HG02885 (cell line): ENCODE measurements at regions not wholly inside any gene's neighbourhood (a gene's known extent, or its start where the extent isn't known, plus 50 kb on each side); places are given as distances from the start of the nearest gene placed in this dataset.

Experiments
- ATAC-seq: cut with Tn5 transposase; IDR thresholded peaks from one replicate; pipeline ENCODE4 v1.9.1; 2021; ENCODE audit warnings: mild to moderate bottlenecking; ENCODE audit not compliant: unreplicated experiment, poor library complexity

DNA sequence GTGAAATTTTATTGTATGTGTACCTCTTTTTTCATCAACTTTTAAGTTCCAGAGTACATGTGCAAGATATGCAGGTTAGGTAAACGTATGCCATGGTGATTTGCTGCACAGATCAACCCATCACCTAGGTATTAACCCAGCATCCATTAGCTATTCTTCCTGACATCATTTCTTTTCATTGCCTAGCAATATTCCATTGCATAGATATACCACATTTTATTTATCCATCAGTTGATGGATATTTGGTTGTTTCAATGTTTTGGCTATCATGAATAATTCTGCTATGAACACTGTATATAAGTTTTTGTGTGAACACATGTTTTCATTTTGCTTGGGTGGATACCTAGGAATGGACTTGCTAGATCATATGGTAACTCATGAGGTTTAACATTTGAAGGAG lies 439.9 kb upstream of the SOX5 start:
- no peak for ATAC-seq

DNA sequence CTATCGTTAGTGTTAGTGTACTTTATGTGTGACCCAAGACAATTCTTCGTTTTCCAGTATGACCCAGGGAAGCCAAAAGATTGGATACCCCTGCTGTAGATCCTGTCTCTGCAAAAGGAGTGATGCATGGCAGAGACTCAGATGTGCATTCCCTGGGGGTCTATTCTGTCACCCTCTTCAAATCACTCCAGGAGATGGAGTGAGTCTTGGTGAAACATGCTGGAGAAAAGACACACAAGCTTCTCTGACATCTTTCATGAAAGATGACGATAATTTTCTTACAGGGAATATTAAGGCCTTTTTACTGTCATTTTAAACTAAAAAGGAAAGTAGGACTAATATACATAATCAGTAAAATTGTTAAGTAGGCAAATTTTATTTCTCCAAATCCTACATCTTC lies 437.9 kb upstream of the SOX5 start:
- no peak for ATAC-seq

DNA sequence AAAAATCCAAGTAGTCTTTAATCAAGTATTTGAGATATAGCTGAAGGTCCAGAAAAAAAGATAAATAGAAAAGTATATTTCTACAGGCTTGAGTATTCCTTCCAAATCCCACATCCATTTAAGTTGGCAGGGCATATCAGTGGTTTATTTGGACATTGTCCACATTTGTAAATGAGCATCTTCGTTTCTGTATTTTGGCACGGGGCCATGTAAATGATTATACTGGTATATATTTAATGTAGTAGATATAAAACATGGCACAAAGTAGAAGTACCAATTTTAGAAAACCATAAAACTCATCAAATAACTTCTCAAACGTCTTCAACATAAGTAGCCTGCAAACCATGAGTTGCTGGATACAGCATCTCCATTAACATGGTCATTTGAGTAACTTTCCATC lies 437.4 kb upstream of the SOX5 start:
- no peak for ATAC-seq

DNA sequence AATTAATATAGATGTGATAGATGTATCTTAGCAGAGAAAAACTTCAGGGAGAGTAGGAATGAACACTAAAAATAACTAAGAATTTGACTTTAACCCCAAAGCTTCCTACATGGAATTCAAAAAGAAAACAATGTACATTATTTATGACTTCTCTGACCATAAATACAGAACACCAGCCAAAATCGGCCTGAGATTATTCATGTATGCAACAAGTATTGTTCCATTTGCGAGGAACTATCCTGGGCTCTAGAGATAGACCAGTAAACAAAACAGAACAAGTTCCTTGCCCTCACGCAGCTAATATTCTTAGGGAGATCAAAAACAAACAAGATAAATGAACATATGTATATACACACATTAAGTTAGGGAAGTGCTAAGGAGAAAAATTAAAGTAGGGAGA lies 432.3 kb upstream of the SOX5 start:
- ATAC-seq, result no peak

DNA sequence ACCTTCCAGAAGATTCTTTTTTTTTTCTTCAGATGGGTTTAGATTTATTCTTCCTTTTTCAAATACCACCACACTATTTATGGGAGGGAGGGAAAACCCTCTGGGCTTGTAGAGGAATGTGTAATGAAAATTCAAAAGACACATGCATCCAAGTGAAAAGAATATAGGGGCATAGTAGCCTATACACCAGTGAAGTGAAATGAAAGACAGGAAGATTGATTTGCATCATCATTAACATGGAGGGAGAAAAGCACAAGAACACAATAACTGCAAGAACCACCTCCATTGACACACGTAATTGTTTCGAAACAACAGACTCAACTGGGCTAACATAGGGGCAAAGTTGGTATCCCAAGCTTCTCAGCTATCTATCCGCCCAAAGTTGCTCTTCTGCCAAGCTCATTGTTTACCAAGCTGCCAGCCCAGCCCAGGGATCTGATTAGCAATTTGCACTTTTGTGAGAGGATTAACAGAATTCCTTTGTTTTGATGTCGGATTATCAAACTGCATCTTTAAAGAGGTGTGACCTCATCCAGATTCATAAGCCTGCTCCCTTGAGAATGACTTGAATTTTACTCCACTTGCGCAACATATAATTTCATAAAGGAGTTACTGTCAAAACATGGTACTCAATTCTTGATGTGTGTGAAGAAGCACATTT lies 430.5 kb upstream of the SOX5 start:
- ATAC-seq, result no peak

DNA sequence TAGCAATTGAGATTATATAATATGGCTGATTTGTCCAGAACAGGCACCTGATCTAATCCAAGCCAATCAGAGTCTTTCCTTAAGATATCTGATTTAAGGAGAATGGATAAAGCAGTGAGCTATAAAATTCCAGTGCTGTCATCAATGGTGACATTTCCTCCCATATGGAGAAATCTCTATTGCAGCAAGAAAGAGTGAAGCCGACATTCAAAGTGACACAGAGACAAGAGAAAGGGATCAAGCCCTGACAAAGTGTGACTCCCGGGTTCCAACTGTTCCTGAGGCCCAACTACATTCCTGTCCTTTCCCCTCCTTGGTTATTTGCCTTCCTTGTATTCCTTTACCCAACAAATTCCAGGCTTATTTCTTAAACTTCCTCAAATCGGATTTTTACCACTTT lies 430.0 kb upstream of the SOX5 start:
- ATAC-seq, result no peak

DNA sequence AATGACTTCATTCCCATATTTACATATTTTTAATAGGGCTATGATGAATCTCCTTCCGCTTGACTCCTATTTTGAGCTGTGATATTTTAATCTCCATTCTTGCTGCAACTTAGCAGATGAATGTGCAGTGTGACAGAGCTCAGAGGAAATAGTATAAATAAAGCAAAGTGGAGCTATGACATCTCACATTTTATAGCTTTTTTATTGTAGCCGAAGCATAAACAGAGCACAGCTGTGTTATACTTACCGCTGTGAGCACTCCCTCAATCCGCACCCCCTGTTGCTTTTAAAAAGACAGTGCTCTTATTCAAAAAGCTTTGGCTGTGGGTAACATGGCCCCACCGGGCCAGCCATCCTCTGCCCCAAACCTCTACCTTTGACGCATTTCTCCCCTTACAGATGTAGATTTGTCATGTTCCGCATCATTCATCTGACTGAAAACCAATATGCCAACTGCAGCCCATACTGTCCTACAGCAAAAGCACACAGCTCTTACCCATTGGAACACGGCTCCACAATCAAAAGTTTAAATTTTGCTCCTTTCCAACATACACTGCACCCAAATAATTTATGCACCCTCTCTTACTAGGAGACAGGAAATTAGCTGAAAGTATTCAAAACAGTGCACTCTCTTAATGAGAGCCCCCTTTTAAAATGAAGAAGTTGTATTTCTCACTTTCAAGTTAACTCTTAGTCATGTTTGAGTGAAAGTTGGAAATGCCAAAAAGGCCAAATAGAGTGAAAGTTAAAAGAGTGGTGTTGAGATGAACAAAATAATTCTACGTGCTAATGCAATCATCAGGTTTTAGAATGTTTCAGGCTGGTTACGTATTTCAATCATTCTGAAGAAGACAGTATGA lies 429.3 kb upstream of the SOX5 start:
- peak; percentile 86 for ATAC-seq

DNA sequence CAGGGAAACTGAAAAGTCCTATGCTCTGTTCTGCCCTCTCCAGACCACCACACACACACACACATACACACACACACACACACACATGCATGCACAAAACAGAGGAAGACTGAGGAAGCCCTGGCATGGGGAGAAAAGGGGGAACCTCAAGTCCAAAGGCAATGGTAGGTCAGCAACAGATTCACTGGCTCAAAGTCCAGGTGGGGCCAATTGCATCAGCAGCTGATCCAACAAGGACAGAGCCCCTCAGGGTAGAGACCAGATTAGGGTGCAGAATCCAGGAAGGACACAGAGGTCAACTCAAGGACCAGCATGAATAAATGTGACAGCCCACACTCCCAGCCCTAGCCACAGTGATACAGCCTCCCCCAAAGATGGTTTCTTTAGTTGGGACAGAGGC lies 425.0 kb upstream of the SOX5 start:
- no peak for ATAC-seq

DNA sequence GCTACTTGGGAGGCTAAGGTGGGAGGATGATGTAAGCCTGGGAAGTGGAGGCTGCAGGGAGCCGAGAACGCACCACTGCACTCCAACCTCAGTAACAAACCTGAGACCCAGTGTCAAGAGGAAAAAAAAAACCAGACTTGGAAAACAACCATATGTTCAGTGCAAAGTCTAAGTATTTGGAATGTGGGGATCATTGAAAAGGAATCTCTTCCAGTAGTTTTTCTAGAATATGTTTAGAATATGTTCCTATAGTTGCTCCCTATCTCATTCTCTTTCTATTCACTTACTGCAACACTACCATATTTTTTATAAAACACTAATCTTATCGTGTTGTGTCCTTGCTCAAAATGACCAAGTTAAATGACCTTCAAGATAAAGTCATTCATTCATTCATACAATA lies 423.5 kb upstream of the SOX5 start:
- no peak for ATAC-seq

DNA sequence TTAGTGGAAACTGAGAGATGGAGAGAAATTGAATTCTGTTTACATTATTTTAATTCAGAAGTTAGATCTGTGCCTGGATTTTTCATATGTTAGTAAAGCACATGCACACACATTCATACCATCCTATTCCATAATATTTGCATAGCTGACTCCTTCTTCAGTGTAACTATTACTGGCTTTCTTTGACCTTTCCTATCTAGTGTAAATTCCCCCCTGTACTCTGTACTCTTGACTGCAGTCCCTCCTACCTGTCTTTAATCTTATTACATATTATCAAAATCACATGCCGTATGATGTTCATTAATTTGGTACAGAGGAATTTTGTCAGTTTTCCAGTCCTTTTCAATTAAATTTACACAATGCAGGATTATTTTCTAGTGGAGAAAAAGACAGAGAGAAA lies 417.0 kb upstream of the SOX5 start:
- no peak for ATAC-seq

DNA sequence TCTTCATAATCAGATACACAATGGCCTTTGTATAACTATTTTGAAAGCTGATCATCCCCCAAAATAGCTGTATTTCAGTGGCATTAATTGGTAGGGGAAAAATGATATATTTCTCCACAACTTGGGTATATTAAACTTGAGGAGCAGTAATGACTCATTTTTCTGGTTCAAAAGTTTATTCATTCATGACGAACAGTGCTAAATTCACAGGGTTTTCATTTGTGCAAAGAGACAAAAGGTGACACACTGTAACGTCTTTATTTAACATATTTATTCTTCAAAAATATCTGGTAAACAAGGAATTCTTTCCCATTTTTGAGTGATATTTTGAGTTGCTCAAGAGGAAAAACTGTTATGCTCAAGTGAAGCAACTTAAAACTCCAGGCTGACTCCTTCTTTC lies 415.5 kb upstream of the SOX5 start:
- ATAC-seq, result no peak

DNA sequence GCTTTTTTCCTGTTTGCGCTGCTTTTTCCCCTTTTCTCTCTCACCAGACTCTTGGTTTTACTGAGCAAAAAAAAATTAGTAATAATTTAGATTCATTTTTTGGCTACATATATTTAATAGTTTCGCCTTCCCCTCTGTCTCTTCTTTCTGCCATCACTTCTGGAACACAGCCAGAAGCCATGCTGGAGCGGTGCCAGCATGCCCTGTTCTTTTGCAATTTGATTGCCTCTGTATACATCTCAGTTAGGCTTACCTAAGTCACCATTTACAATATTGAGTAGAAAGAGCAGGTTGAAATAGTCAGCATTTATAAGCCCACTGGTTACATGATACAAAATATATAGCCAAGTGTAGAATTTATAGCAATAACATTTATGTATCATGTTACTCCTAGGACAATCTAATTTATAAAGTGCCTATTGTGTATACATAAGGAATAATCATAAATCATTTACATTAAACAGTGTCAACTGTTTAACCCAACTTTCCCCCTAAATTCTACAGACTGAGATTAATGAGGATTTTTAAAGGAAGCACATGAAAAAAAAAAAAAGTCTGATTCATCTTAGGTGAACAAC lies 413.8 kb upstream of the SOX5 start:
- no peak for ATAC-seq

DNA sequence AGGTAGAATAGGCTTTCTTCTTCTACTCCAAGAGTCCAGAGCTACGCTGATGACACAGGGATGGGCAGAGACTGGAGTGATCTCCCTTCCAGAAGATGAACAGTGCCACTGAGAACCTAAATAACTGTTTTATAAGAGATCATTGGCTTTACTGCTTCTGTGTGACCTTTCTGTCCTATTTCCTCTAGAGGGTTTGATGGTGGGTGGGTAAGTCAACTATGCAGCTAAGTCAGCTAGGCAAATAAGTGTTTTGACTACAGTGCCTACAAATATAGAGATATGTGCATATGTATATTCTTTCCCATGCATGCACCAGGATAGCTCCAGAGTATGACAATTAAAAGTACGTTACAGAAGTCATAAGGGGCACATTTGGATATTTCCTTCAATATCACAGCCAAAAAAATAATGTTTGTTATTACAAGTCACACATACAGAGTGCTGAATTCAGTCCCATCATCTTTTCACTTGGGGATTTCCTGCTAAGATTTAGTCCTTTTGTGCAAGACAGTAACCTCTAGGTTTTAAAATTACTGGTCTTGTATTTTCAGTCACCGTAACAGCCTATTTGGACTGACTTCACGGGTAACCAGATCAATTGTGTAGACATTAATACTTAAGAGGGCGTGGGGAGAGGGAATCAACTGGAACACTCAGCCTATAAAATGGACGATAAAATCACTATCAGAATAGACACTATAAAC lies 412.6 kb upstream of the SOX5 start:
- ATAC-seq, result peak; percentile 33

DNA sequence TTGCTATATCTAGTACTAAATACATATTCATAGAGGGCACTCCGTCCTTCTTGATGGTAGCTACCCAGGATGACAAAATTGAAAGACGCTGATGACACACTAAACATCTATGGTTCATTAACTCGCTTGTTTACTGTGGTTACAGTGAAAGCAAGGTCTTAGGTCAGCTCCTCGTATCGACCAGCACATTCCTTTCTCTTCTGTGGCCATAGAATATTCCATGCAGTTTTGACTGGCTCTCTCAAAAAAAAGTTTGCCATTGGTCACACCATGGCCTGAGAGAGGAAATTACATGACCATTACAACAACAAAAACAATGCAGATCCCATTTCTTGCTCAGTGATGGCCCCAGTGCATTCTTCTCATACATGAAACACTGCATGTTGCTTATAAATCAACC lies 411.4 kb upstream of the SOX5 start:
- peak; percentile 74 for ATAC-seq

DNA sequence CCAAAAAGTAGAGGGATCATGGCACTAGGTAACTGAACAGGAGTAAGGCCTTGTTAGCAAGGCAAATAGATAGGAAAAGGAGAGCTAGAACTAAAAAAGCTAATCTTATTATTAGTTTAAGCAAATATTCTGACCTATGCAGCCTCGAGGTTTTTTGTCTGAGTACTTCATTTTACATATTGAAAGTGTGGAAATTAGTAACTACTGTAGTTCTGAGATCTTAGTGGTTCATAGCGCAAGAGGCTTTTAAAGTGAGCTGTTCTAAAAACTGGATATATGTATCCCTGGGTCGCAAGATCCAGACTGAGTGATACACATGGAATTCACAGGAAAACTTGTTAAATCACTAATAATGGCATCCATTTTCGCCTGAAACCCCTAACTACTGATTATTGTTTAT lies 411.0 kb upstream of the SOX5 start:
- ATAC-seq, result peak; percentile 49

DNA sequence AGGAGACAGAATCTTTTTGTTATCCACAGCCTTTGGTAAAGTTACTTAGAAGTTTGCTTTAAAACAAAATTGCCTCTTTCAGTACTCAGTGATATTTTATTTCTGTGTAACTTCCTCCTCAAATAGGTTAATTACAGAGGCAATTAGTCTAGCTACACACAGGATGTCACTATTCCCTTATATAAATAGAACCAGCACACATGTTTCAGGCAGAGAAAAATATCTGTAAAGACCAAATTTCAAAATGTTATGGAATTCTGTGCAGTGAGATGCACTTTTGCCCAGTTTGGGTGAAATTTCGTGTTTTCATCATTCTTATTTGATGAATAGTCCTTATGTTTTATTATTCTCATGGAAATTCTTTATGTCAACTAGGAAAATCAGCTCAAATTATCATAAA lies 410.6 kb upstream of the SOX5 start:
- ATAC-seq, result no peak

DNA sequence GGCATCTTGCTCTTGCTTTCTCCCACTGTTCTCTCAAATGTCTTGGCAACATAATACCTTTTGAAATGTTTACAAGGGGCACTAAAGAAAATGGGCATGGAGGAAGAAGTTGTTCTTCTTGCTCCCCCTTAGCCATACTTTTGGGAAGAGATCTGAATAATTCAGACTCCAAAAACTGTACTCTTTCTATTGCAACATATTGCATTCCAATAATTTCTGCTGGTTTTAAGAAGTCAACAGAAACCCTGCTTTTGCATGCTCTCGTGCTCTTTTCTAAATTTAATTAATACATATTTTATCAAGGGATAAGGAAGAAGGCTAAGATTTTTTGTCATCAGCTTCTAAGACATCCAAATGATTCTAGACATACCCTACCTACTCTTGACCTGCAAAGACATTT lies 409.9 kb upstream of the SOX5 start:
- ATAC-seq, result no peak

DNA sequence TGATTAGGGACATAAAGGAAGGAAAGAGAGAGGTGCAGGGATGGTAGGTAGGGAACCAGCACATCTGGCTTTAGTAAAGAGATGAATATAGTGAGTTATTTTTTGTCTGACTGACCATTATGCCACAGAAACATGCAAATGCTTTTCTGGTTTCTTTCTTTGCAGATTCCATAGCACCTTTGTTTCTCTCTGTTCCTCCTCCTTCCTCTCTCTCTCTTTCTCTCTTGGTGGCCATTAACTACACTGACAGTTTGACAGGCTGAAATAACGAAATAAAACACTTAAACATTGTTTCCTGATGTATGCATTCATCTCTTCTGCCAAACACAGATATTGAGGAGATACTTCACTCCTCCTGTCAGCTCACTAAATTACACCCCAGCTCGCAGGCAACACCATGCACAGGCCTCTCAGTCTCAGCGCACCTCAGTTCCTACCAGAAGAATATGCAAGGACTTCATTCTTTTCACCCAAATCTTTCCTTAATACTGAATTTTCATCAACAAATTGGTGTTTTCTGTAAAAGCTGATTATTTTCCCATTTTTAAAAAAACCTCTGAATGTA lies 406.9 kb upstream of the SOX5 start:
- peak; percentile 67 for ATAC-seq

DNA sequence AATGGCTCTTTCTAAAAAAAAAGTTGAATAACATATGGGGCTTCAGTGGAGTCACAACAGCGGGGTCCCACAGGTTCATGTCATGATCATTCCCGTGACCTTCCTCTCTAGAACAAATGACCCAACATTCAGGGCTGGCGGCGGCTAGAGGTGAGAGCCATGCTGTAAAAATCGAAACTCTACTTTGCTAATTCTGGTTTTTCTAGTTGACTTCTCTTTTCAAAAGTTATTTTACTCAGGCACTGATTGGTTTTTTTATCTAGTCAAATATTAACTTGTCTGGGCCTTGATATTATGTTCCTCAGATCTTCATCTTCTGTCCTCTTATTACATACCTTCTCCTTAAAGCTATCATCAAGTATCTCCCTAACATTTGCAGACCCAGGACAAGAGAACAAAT lies 402.9 kb upstream of the SOX5 start:
- no peak for ATAC-seq

DNA sequence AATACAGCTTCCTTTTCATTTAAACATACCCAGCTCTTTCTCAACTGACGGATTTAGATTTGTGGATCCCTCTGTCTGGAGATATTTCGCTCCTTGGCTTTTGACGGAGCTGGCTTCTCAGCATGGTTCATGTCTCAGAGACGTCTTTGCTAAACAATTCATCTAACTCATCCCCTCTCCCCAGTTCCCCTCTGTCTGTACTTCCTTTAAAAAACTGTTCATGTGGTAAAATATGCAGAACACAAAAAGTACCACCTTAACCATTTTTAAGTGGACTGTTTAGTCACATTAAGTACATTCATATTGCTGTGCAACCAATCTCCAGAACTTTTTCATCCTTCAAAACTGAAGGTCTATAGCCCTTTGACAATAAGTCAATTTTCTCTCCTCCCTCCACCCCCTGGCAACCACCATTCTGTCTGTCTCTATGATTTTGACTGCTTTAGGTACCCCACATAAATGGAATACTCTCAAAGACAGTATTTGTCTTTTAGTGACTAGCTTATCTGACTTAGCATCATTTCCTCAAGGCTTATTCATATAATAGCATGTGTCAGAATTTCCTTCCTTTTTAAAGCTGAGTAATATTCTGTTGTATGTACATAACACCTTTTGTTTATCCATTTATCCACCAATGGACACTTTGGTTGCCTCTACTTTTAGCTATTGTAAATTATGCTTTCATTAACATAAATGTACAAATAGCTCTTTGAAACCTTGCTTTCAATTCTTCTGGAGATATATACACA lies 399.8 kb upstream of the SOX5 start:
- no peak for ATAC-seq
